ENCODE measurements at regions not wholly inside any gene's neighbourhood (a gene's known extent, or its start where the extent isn't known, plus 50 kb on each side); places are given as distances from the start of the nearest gene placed in this dataset.
"Not testable (repeated sequence)": the region's sequence is repeated elsewhere in the genome, so short reads cannot be mapped to it uniquely, and the experiment has no call there.

GRCh38 chr7:119969763-119970162 lies 303.2 kb upstream of the KCND2 start:
- DNase-seq = no peak

DNA sequence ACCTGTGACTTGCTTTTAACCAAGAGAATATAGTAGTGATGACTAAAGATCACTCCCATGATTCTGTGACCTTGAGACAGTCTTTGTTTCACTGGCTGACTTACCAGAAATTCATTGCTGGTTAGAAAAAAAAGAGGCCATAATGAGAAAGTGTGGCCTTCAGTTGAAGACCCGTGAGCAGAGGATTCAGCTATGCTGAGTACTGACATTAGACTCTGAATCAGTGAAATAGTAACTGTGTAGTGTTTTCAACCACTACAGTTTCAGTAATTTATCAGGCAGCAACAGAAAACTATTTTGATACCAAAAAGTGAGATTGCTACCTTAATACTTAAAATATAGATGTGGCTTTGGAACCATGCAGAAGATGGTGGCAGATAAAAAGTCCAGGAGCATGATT lies 298.0 kb upstream of the KCND2 start:
- DNase-seq = no peak

- DNase-seq = no peak
Observed at GRCh38 chr7:119982884-119983283, 290.1 kb upstream of the KCND2 start.

GRCh38 chr7:119983468-119983867 lies 289.5 kb upstream of the KCND2 start:
- no peak for DNase-seq

- no peak for DNase-seq
Observed at GRCh38 chr7:119984247-119984646, 288.7 kb upstream of the KCND2 start.

DNA sequence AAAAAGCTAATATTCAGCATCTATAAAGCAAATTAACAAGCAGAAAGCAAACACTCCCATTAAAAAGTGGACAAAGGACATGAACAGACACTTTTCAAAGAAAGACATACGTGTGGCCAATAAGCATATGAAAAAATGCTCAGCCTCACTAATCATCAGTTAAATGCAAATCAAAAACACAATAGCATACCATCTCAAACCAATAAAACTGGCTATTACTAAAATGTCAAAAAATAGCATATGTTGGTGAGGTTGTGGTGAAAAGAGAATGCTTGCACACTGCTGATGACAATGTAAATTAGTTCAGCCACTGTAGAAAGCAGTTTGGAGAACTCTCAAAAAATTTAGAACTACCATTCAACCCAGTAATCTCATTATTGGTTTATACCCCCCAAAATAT lies 284.6 kb upstream of the KCND2 start:
- no peak for DNase-seq

GRCh38 chr7:119994928-119995327 lies 278.0 kb upstream of the KCND2 start:
- DNase-seq = no peak

- DNase-seq = no peak
Observed at GRCh38 chr7:119996634-119997033, 276.3 kb upstream of the KCND2 start.

GRCh38 chr7:119999738-120000475 lies 273.1 kb upstream of the KCND2 start:
- DNase-seq = no peak

GRCh38 chr7:120005720-120006119 lies 267.3 kb upstream of the KCND2 start:
- no peak for DNase-seq

DNA sequence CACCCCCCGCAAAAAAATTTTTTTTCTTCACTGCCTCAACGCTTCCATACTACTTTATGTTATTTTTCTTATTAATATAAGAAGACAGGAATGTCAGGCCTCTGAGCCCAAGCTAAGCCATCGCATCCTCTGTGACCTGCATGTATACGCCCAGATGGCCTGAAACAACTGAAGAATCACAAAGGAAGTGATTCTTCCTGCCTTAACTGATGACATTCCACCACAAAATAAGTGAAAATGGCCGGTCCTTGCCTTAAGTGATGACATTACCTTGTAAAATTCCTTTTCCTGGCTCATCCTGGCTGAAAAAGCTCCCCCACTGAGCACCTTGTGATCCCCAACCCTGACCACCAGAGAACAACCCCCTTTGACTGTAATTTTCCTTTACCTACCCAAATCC lies 258.7 kb upstream of the KCND2 start:
- DNase-seq = not testable (repeated sequence)

GRCh38 chr7:120014925-120015465 lies 258.0 kb upstream of the KCND2 start:
- no peak for DNase-seq

DNA sequence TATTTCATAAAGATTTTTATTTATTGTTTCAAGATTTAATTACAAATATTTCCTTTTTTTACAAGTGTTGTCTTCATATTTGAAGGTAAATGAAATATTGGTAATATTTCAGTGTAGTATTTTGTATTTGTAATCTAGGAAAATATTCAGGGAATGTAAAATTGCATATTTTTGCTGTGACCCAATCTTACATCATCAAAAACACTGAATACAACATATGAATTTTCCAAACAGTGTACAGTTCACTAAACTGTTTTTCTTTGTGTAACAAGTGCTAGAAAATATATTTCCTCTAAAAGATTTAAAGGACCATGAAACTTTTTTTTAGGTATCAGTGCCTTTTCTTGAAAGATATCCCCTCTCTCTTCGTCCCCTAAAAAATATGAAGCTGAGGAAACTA lies 251.9 kb upstream of the KCND2 start:
- DNase-seq = no peak

DNA sequence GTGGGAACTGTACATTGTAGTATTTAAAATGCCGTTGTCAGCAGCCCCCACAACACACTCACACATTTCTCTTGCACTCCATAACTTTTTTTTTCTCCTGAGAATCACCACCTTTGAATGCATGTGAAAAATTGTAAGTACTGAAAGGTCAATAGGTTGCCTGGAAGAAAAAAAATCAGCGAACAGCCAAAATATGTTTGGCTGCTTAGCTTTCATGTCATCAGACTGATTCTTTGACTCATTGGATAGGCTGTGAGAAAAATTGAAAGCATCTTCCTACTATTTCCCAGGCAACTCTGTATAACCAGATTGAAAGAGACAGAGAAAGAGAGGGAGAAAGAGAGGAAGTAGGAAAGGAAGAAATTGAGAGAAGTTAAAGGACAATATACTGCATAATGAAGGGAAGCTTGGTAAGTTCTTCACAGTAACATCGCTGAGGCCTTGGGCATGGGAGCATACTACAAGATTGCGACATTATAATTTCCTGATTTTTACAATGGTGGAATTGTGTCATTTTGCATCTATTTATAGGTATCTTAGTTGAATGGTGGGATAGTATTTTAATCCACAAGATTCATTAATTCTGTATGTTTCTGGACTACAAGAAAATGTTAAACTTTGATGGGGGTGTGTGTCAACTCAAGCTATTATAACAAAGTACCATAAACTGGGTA lies 249.3 kb upstream of the KCND2 start:
- DNase-seq = no peak

- no peak for DNase-seq
Observed at GRCh38 chr7:120028636-120029035, 244.3 kb upstream of the KCND2 start.

DNA sequence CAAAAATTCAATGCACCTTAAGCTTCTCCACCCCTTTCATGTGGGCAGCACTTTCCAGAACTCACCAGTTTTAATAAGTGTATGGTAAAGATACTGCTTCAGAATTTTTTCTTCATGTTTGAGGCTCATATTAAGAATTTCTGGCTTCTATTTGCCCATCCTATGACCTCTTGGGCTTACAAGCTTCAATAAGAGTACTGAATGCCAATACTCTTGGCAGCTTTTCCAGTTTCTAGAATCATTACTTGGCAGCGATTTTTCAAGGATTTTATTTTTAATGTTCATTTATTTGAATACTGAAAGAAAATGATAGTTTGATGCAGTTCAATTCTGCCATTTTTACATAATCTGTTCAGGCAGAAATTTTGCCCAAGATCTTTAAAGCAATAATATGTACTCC lies 242.1 kb upstream of the KCND2 start:
- no peak for DNase-seq

GRCh38 chr7:120033114-120033513 lies 239.9 kb upstream of the KCND2 start:
- DNase-seq = no peak

GRCh38 chr7:120039138-120039537 lies 233.8 kb upstream of the KCND2 start:
- no peak for DNase-seq

GRCh38 chr7:120041798-120042197 lies 231.2 kb upstream of the KCND2 start:
- DNase-seq = no peak

GRCh38 chr7:120043250-120043649 lies 229.7 kb upstream of the KCND2 start:
- DNase-seq = no peak

DNA sequence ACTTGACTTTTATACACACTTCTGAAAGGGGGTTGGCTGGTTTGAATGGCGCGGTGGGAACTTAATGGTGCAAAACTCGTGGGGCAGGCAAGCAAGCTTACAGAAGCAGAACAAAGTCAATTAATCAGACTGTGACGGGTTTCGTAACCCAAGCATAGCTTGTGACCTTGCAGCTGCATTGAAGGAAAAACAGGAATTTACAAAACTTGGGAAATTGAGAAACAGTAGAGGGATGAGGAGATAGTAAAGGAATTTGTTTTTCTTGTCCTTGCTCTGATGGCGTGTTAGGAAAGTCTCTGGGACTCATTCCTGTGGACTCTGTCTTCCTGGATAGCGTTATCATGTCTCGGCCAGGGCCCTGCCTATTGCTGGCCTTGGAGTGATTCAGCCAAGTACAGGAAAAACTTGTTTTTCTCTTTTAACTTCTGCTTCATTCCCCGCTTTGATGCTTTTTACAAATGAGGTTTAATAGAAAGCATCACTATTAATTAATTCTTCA lies 220.0 kb upstream of the KCND2 start:
- no peak for DNase-seq

DNA sequence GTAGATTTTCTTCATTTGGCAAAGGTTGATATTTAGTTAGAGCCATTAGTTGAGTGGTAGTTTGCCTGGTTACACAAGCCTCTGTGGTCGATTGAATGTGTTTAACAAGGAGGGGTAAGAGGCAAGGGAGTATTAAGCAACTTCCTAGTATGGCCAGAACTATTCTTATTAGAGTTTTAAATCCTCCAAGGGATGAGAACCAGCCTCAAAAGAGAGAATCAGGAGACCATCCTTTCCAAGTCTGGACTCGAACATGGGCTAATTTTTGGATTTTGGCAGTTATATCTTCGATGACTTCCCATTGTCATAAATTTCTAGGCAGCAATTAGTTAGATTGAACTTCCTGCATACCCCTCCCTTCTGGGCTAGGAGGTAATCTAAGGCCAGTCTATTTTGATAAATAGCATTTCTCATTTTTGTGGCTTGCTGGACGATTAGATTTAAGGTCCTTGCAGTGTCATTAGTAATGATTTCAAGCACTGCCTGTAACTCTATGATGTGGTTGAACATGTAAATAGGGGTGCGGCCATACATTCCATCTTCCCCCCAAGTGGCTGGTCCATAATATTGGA lies 219.5 kb upstream of the KCND2 start:
- no peak for DNase-seq

GRCh38 chr7:120054376-120055100 lies 218.4 kb upstream of the KCND2 start:
- no peak for DNase-seq

Measured in left hindlimb (tissue), 1 donor.